ENCODE measurements at regions not wholly inside any gene's neighbourhood (a gene's known extent, or its start where the extent isn't known, plus 50 kb on each side); places are given as distances from the start of the nearest gene placed in this dataset.

GRCh38 chr13:73754241-73754640, 380.0 kb downstream of the KLF12 start:
- no peak for TF ChIP-seq CTCF (conservative IDR thresholded peaks at IDR 0.05; ENCODE audit: low read length)
- DNase-seq (ENCODE audit: low read depth) = no peak

DNA sequence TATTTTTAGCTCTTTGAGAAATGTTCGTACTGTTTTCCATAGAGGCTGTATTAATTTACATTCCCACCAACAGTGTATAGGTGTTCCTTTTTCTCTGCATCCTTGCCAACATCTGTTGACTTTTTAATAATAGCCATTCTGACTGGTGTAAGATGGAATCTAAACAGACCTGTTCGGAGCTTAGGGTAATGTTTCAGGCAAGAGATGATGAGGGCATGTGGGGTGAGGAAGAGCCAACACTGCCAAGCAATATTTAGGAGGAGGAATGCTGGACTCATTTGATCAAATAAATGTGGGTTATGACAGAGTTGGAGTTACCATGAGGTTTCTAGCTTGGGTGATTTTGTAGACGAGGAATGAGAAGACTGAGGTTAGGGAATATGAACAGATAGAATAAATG, 382.9 kb downstream of the KLF12 start:
- DNase-seq (ENCODE audit: low read depth) = no peak
- no peak for TF ChIP-seq CTCF (conservative IDR thresholded peaks at IDR 0.05; ENCODE audit: low read length)
- H3K4me3 ChIP-seq (ENCODE audit: low read length) = no peak overlapping the region

More at GRCh38 chr13:73754241-73754640, 380.0 kb downstream of the KLF12 start:
- no peak overlapping the region for H3K4me3 ChIP-seq (ENCODE audit: low read length)

- no peak for TF ChIP-seq CTCF (conservative IDR thresholded peaks at IDR 0.05; ENCODE audit: low read length)
- no peak overlapping the region for H3K4me3 ChIP-seq (ENCODE audit: low read length)
- DNase-seq (ENCODE audit: low read depth) = no peak
These were observed 385.8 kb downstream of the KLF12 start for GRCh38 chr13:73748404-73748803.

- H3K4me3 ChIP-seq (ENCODE audit: low read length) = no peak overlapping the region
- TF ChIP-seq CTCF (conservative IDR thresholded peaks at IDR 0.05; ENCODE audit: low read length) = no peak
- DNase-seq (ENCODE audit: low read depth) = no peak
These were observed 389.0 kb downstream of the KLF12 start for GRCh38 chr13:73745190-73745589.

- no peak for TF ChIP-seq CTCF (conservative IDR thresholded peaks at IDR 0.05; ENCODE audit: low read length)
These were observed 391.2 kb downstream of the KLF12 start for GRCh38 chr13:73742982-73743381.

DNA sequence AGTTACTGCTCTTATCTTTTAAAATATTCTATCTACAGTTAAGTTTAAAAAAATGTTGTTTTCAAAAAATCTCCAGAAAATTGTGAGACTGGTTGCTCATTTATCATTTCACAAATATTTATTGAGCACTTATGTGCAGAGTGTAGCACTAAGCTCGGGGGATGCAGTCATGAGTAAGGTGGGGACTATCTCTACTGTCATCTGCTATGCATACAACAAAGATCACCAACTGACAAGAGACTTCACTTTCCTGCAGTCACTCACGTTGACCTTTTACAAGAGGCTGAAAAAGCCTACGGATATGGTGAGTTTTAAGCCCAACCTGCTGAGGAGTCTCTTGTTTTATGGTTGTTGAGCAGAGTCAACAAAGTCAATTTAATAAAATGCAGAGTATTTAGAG, 392.5 kb downstream of the KLF12 start:
- TF ChIP-seq CTCF (conservative IDR thresholded peaks at IDR 0.05; ENCODE audit: low read length) = no peak
- DNase-seq (ENCODE audit: low read depth) = no peak
- no peak overlapping the region for H3K4me3 ChIP-seq (ENCODE audit: low read length)

More at GRCh38 chr13:73742982-73743381, 391.2 kb downstream of the KLF12 start:
- no peak for DNase-seq (ENCODE audit: low read depth)
- no peak overlapping the region for H3K4me3 ChIP-seq (ENCODE audit: low read length)

GRCh38 chr13:73741111-73741510, 393.1 kb downstream of the KLF12 start:
- H3K4me3 ChIP-seq (ENCODE audit: low read length) = peak overlapping the region; percentile 46
- TF ChIP-seq CTCF (conservative IDR thresholded peaks at IDR 0.05; ENCODE audit: low read length) = no peak
- DNase-seq (ENCODE audit: low read depth) = peak; percentile 8

Measured in AG10803 (cell line).